HG02678 (cell line): ENCODE measurements at regions not wholly inside any gene's neighbourhood (a gene's known extent, or its start where the extent isn't known, plus 50 kb on each side); places are given as distances from the start of the nearest gene placed in this dataset.

Experiments used
- ATAC-seq: cut with Tn5 transposase; IDR thresholded peaks from one replicate; pipeline ENCODE4 v1.9.1; 2021; ENCODE audit warnings: mild to moderate bottlenecking, moderate library complexity; ENCODE audit not compliant: unreplicated experiment

- ATAC-seq: no peak
Measured at GRCh38 chr2:47266939-47267710, 90.8 kb upstream of the CALM2 start.

- no peak for ATAC-seq
Measured at GRCh38 chr2:47265751-47266231, 89.5 kb upstream of the CALM2 start.

- no peak for ATAC-seq
Measured at GRCh38 chr2:47265158-47265557, 88.8 kb upstream of the CALM2 start.

- no peak for ATAC-seq
Measured at GRCh38 chr2:47264686-47265085, 88.4 kb upstream of the CALM2 start.

GRCh38 chr2:47264143-47264542 is 87.8 kb upstream of the CALM2 start:
- ATAC-seq: no peak

GRCh38 chr2:47262657-47263056 is 86.3 kb upstream of the CALM2 start:
- no peak for ATAC-seq

GRCh38 chr2:47260971-47261370 is 84.7 kb upstream of the CALM2 start:
- ATAC-seq: no peak

- ATAC-seq: no peak
Measured at GRCh38 chr2:47259829-47260228, 83.5 kb upstream of the CALM2 start.

- no peak for ATAC-seq
Measured at GRCh38 chr2:47257946-47258348, 81.6 kb upstream of the CALM2 start.

- no peak for ATAC-seq
Measured at GRCh38 chr2:47256416-47257087, 80.2 kb upstream of the CALM2 start.

- ATAC-seq: no peak
Measured at GRCh38 chr2:47255794-47256193, 79.5 kb upstream of the CALM2 start.

- no peak for ATAC-seq
Measured at GRCh38 chr2:47254464-47254863, 78.2 kb upstream of the CALM2 start.

GRCh38 chr2:47253447-47253846 is 77.1 kb upstream of the CALM2 start:
- no peak for ATAC-seq

GRCh38 chr2:47251404-47251675 is 75.0 kb upstream of the CALM2 start:
- ATAC-seq: no peak

GRCh38 chr2:47250586-47251403 is 74.5 kb upstream of the CALM2 start:
- ATAC-seq: no peak

- ATAC-seq: no peak
Measured at GRCh38 chr2:47249931-47250330, 73.6 kb upstream of the CALM2 start.

GRCh38 chr2:47249157-47249900 is 73.0 kb upstream of the CALM2 start:
- ATAC-seq: no peak

GRCh38 chr2:47243596-47244323 is 67.4 kb upstream of the CALM2 start:
- no peak for ATAC-seq

GRCh38 chr2:47241715-47242114 is 65.4 kb upstream of the CALM2 start:
- no peak for ATAC-seq
